Right lobe of liver (tissue), 6 donors: ENCODE measurements at regions not wholly inside any gene's neighbourhood (a gene's known extent, or its start where the extent isn't known, plus 50 kb on each side); places are given as distances from the start of the nearest gene placed in this dataset.

Experiments used
- ATAC-seq, 4 donors: fragments of 200-7000 bp; cut with Tn5 transposase; one replicate each; pipeline ENCODE4 v1.9.1; 2020; ENCODE audit warnings: mild to moderate bottlenecking in 4 of 4, moderate library complexity in 4 of 4
- DNase-seq, 3 donors: peaks; one replicate each; pipeline ENCODE4 v3.0.0-alpha.2; 2020
- H3K27ac ChIP-seq, 3 donors: fragments of 200-600 bp; one replicate each; pipeline ENCODE4 v1.8.0; 2022
- H3K27me3 ChIP-seq, 2 donors: fragments of 200-600 bp; one replicate each; pipeline ENCODE4 v1.8.0; 2022
- H3K36me3 ChIP-seq, 4 donors: fragments of 200-600 bp; sonication (generic) in 1 of 4; one replicate each; pipeline versions ENCODE4 v1.5.1 to v1.8.0; 2017 to 2022; ENCODE audit warnings: control low read depth in 1 of 4
- H3K4me1 ChIP-seq, 4 donors: fragments of 200-600 bp; sonication (generic) in 1 of 4; one replicate each; pipeline versions ENCODE4 v1.5.1 to v1.8.0; 2017 to 2022; ENCODE audit warnings: control low read depth in 1 of 4
- H3K4me3 ChIP-seq, 3 donors: fragments of 200-600 bp; one replicate each; pipeline ENCODE4 v1.8.0; 2022
- H3K9me3 ChIP-seq, 4 donors: fragments of 200-600 bp; sonication (generic) in 1 of 4; one replicate each; pipeline versions ENCODE4 v1.5.1 to v1.8.0; 2017 to 2022; ENCODE audit warnings: control low read depth in 1 of 4
- CTCF ChIP-seq, 4 donors: fragments of 200-600 bp in 3 of 4; fragments of 450-650 bp in 1 of 4; IDR thresholded peaks; one replicate each; pipeline versions ENCODE4 v1.5.1 to v1.8.0; 2016 to 2022; ENCODE audit warnings: antibody characterized with exemption in 4 of 4, mild to moderate bottlenecking in 2 of 4
- POLR2A ChIP-seq: fragments of 450-650 bp; IDR thresholded peaks from one replicate; pipeline ENCODE4 v1.6.1; 2017; ENCODE audit warnings: antibody characterized with exemption, mild to moderate bottlenecking
- WGBS: methylation state at CpG from one replicate; pipeline ENCODE4 v1.1.6; 2018; ENCODE audit warnings: low coverage, low lambda C conversion rate; ENCODE audit not compliant: insufficient coverage; ENCODE audit errors: missing lambda C conversion rate; 5-methylcytosine and 5-hydroxymethylcytosine counted together
- intact Hi-C, 2 donors: fragments of 100-400 bp; cut with DNase I; formaldehyde crosslinking; loops; one replicate each; pipeline versions ENCODE4 v1.11.2 to v1.14.1; 2022
- donor health status: DM: no; HTN: yes; CAD: no.
- donor health status: DM: no; HTN: no; CAD: no.
- donor health status: DM: no; HTN: no; CAD: no.
- donor health status: DM: no; HTN: yes; CAD: no.
- donor health status: DM: no; HTN: yes; CAD: no.

GRCh38 chr12:63301311-63301710 is 150.3 kb upstream of the AVPR1A start:
- H3K4me3 ChIP-seq, result no peak overlapping the region
- H3K9me3 ChIP-seq, result no peaks in the 10 kb centered on the region
- H3K27ac ChIP-seq, result no peak overlapping the region
- no peaks in the 10 kb centered on the region for H3K27me3 ChIP-seq
- no peak for DNase-seq
- intact Hi-C loops, result no loop called here
- no peak for TF ChIP-seq CTCF (IDR thresholded peaks at IDR 0.05)
- H3K36me3 ChIP-seq, result no peaks in the 10 kb centered on the region
- H3K4me1 ChIP-seq, result no peaks in the 10 kb centered on the region
- no peak for ATAC-seq

GRCh38 chr12:63298386-63298930 is 147.5 kb upstream of the AVPR1A start:
- no peak for TF ChIP-seq CTCF (IDR thresholded peaks at IDR 0.05)
- no peak for TF ChIP-seq POLR2A
- H3K4me3 ChIP-seq, result no peak overlapping the region
- WGBS, result 30% methylated on average over 2 of the region's 2 CpGs

GRCh38 chr12:63294327-63294632 is 143.3 kb upstream of the AVPR1A start:
- no peaks in the 10 kb centered on the region for H3K36me3 ChIP-seq
- no peaks in the 10 kb centered on the region for H3K27me3 ChIP-seq
- H3K4me1 ChIP-seq, result no peaks in the 10 kb centered on the region
- ATAC-seq, result peak in 2 of 4 donors; percentile 57 to 91
- H3K27ac ChIP-seq, result no peak overlapping the region
- TF ChIP-seq POLR2A (no peak), CTCF (IDR thresholded peaks at IDR 0.05) (no peak)
- peak in 1 of 3 donors; percentile 21 for DNase-seq
- H3K9me3 ChIP-seq, result no peaks in the 10 kb centered on the region
- no peak overlapping the region for H3K4me3 ChIP-seq
- 0% methylated on average over 1 of the region's 1 CpG for WGBS
- intact Hi-C loops, result no loop called here

More at GRCh38 chr12:63298386-63298930, 147.5 kb upstream of the AVPR1A start:
- no peaks in the 10 kb centered on the region for H3K27me3 ChIP-seq
- intact Hi-C loops, result no loop called here
- DNase-seq (no peak), ATAC-seq (no peak)
- H3K4me1 ChIP-seq, result no peaks in the 10 kb centered on the region
- H3K36me3 ChIP-seq, result no peaks in the 10 kb centered on the region
- H3K9me3 ChIP-seq, result no peaks in the 10 kb centered on the region
- H3K27ac ChIP-seq, result no peak overlapping the region

GRCh38 chr12:63292471-63293221 is 141.6 kb upstream of the AVPR1A start:
- TF ChIP-seq CTCF (IDR thresholded peaks at IDR 0.05), result no peak
- no peak for TF ChIP-seq POLR2A
- Histone ChIP-seq H3K27ac (no peak overlapping the region), H3K4me3 (no peak overlapping the region), H3K36me3 (no peaks in the 10 kb centered on the region), H3K4me1 (no peaks in the 10 kb centered on the region), H3K9me3 (no peaks in the 10 kb centered on the region), H3K27me3 (no peaks in the 10 kb centered on the region)
- intact Hi-C loops, result no loop called here
- no peak for DNase-seq
- no peak for ATAC-seq
- WGBS, result 38% methylated on average over 2 of the region's 2 CpGs
